ENCODE measurements at regions not wholly inside any gene's neighbourhood (a gene's known extent, or its start where the extent isn't known, plus 50 kb on each side); places are given as distances from the start of the nearest gene placed in this dataset.

- TF ChIP-seq, protein P1, sequence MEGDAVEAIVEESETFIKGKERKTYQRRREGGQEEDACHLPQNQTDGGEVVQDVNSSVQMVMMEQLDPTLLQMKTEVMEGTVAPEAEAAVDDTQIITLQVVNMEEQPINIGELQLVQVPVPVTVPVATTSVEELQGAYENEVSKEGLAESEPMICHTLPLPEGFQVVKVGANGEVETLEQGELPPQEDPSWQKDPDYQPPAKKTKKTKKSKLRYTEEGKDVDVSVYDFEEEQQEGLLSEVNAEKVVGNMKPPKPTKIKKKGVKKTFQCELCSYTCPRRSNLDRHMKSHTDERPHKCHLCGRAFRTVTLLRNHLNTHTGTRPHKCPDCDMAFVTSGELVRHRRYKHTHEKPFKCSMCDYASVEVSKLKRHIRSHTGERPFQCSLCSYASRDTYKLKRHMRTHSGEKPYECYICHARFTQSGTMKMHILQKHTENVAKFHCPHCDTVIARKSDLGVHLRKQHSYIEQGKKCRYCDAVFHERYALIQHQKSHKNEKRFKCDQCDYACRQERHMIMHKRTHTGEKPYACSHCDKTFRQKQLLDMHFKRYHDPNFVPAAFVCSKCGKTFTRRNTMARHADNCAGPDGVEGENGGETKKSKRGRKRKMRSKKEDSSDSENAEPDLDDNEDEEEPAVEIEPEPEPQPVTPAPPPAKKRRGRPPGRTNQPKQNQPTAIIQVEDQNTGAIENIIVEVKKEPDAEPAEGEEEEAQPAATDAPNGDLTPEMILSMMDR (IDR thresholded peaks at IDR 0.05): no peak
- TF ChIP-seq EP300 (IDR thresholded peaks at IDR 0.05; ENCODE audit: low read depth): no peak
- no peak for TF ChIP-seq POLR2AphosphoS5 (IDR thresholded peaks at IDR 0.05)
These were observed 100.4 kb upstream of the SEMA3D start for GRCh38 chr7:85287106-85287825.
